H1 (cell line): ENCODE measurements at regions not wholly inside any gene's neighbourhood (a gene's known extent, or its start where the extent isn't known, plus 50 kb on each side); places are given as distances from the start of the nearest gene placed in this dataset.

ENCODE experiments used
- CTCF ChIA-PET: fragments of 300-600 bp; sonication (Branson Sonifier 250); formaldehyde crosslinking; loops from one replicate; lab custom pipeline; 2021; ENCODE audit not compliant: partially characterized antibody; lab: Charles Lee
- POLR2A ChIA-PET: fragments of 300-600 bp; sonication (Branson Sonifier 250); formaldehyde crosslinking; loops from one replicate; lab custom pipeline; 2021; ENCODE audit warnings: inconsistent platforms; ENCODE audit not compliant: partially characterized antibody; lab: Charles Lee
- DNase-seq, 2 experiments: peaks; one replicate each; pipeline versions ENCODE4 v3.0.0 to v3.0.0-alpha.2; 2010 to 2022; ENCODE audit warnings: low spot score in 2 of 2, low read depth in 1 of 2, mixed read lengths in 1 of 2
- FAIRE-seq: peaks from 2 replicates; lab custom pipeline; 2011; peaks lifted over from hg19 to GRCh38; lab: Jason Lieb, UNC
- H2AFZ ChIP-seq: 2 replicates; pipeline ENCODE4 v1.8.1; 2012; ENCODE audit warnings: low read length, inconsistent platforms
- H2AK5ac ChIP-seq: 2 replicates; pipeline ENCODE4 v1.6.1; 2013; ENCODE audit warnings: low read depth, low read length
- H2BK120ac ChIP-seq: replicated peaks from 2 replicates; pipeline ENCODE3; 2013; ENCODE audit warnings: low read depth, low read length, inconsistent platforms
- H2BK12ac ChIP-seq: 2 replicates; pipeline ENCODE4 v1.6.1; 2013; ENCODE audit warnings: low read depth, low read length
- H2BK15ac ChIP-seq: 2 replicates; pipeline ENCODE4 v1.6.1; 2013; ENCODE audit warnings: low read length
- H2BK20ac ChIP-seq: 2 replicates; pipeline ENCODE4 v1.6.1; 2013; ENCODE audit warnings: low read length
- H2BK5ac ChIP-seq: 2 replicates; pipeline ENCODE4 v1.6.1; 2013; ENCODE audit warnings: low read depth, low read length
- H3K14ac ChIP-seq: 2 replicates; pipeline ENCODE4 v1.6.1; 2013; ENCODE audit warnings: inconsistent platforms; ENCODE audit not compliant: insufficient read length
- H3K18ac ChIP-seq: 2 replicates; pipeline ENCODE4 v1.6.1; 2013; ENCODE audit warnings: low read length; ENCODE audit errors: extremely low read depth
- H3K23ac ChIP-seq: 2 replicates; pipeline ENCODE4 v1.6.1; 2013; ENCODE audit warnings: inconsistent platforms; ENCODE audit not compliant: insufficient read length
- H3K23me2 ChIP-seq: 2 replicates; pipeline ENCODE4 v1.6.1; 2013; ENCODE audit warnings: low read depth, low read length
- H3K27ac ChIP-seq: 2 replicates; pipeline ENCODE4 v1.6.1; 2011; ENCODE audit warnings: low read depth, low read length, inconsistent platforms
- H3K27me3 ChIP-seq, 4 experiments: replicated peaks in 1 of 4; 1 replicate in 1 of 4; 2 replicates in 3 of 4; pipeline versions ENCODE4 v1.6.1 to v1.8.1; 2011 to 2013; ENCODE audit warnings: low read length in 3 of 4, mild to moderate bottlenecking in 3 of 4, inconsistent platforms in 2 of 4, mixed read lengths in 2 of 4, moderate library complexity in 1 of 4; ENCODE audit not compliant: control insufficient read depth in 3 of 4, insufficient read depth in 3 of 4; ENCODE audit errors: extremely low read depth in 1 of 4
- H3K36me3 ChIP-seq, 4 experiments: 2 replicates each; pipeline versions ENCODE4 v1.6.1 to v1.8.1; 2011 to 2013; ENCODE audit warnings: mild to moderate bottlenecking in 4 of 4, low read length in 3 of 4, moderate library complexity in 2 of 4, control low read depth in 1 of 4, inconsistent platforms in 1 of 4; ENCODE audit not compliant: insufficient read depth in 4 of 4, control insufficient read depth in 2 of 4
- H3K4ac ChIP-seq: replicated peaks from 2 replicates; pipeline ENCODE3; 2013; ENCODE audit warnings: low read length, low read depth, mixed read lengths, inconsistent platforms; ENCODE audit not compliant: insufficient read length
- H3K4me1 ChIP-seq, 4 experiments: replicated peaks in 1 of 4; 1 replicate in 1 of 4; 2 replicates in 3 of 4; pipeline versions ENCODE4 v1.6.1 to v1.8.1; 2011 to 2013; ENCODE audit warnings: low read length in 3 of 4, inconsistent platforms in 2 of 4, mixed read lengths in 1 of 4; ENCODE audit not compliant: insufficient read depth in 4 of 4, control insufficient read depth in 3 of 4
- H3K4me2 ChIP-seq, 2 experiments: 2 replicates each; pipeline versions ENCODE4 v1.6.1 to v1.8.1; 2011 to 2013; ENCODE audit warnings: low read depth in 2 of 2, low read length in 2 of 2, control low read depth in 1 of 2, inconsistent platforms in 1 of 2, mild to moderate bottlenecking in 1 of 2; ENCODE audit not compliant: insufficient read depth in 1 of 2
- H3K4me3 ChIP-seq, 4 experiments: fragments of 200-600, 300-600 bp in 1 of 4; sonication (generic), shearing (Covaris generic), sonication (Bioruptor Twin) in 1 of 4; 2 replicates each; pipeline versions ENCODE4 v1.5.1 to v1.8.1; 2011 to 2016; ENCODE audit warnings: low read length in 4 of 4, low read depth in 3 of 4, control low read depth in 2 of 4, inconsistent platforms in 2 of 4, mild to moderate bottlenecking in 2 of 4, mixed read lengths in 1 of 4, moderate library complexity in 1 of 4; ENCODE audit not compliant: insufficient read depth in 2 of 4; ENCODE audit errors: extremely low read depth in 1 of 4
- H3K56ac ChIP-seq: replicated peaks from 2 replicates; pipeline ENCODE3; 2013; ENCODE audit warnings: low read depth, mild to moderate bottlenecking, mixed read lengths, low read length, inconsistent platforms; ENCODE audit not compliant: insufficient read length
- H3K79me1 ChIP-seq: 2 replicates; pipeline ENCODE4 v1.6.1; 2013; ENCODE audit warnings: low read depth, low read length, control low read depth
- H3K79me2 ChIP-seq, 2 experiments: 2 replicates each; pipeline versions ENCODE4 v1.6.1 to v1.8.1; 2012 to 2013; ENCODE audit warnings: low read length in 2 of 2, mild to moderate bottlenecking in 2 of 2, inconsistent platforms in 1 of 2; ENCODE audit not compliant: insufficient read depth in 2 of 2, control insufficient read depth in 1 of 2
- H3K9ac ChIP-seq, 4 experiments: replicated peaks in 1 of 4; 1 replicate in 1 of 4; 2 replicates in 3 of 4; pipeline versions ENCODE4 v1.6.1 to v1.8.1; 2011 to 2013; ENCODE audit warnings: low read depth in 3 of 4, low read length in 3 of 4, control low read depth in 2 of 4, mild to moderate bottlenecking in 2 of 4, moderate library complexity in 2 of 4, inconsistent platforms in 1 of 4; ENCODE audit errors: extremely low read depth in 1 of 4
- H3K9me3 ChIP-seq, 2 experiments: 2 replicates each; pipeline versions ENCODE4 v1.6.1 to v1.8.1; 2012 to 2013; ENCODE audit warnings: mild to moderate bottlenecking in 2 of 2, moderate library complexity in 2 of 2, control low read depth in 1 of 2, inconsistent platforms in 1 of 2, low read depth in 1 of 2, low read length in 1 of 2, mixed read lengths in 1 of 2; ENCODE audit not compliant: insufficient read depth in 2 of 2
- H4K20me1 ChIP-seq, 2 experiments: replicated peaks in 1 of 2; 2 replicates each; pipeline versions ENCODE3 to v1.8.1; 2011 to 2013; ENCODE audit warnings: inconsistent platforms in 2 of 2, low read length in 2 of 2, mild to moderate bottlenecking in 1 of 2; ENCODE audit not compliant: insufficient read depth in 2 of 2, control insufficient read depth in 1 of 2
- H4K5ac ChIP-seq: 2 replicates; pipeline ENCODE4 v1.6.1; 2013; ENCODE audit warnings: low read length, low read depth, mixed read lengths, inconsistent platforms; ENCODE audit not compliant: insufficient read length
- H4K8ac ChIP-seq: 2 replicates; pipeline ENCODE4 v1.8.0; 2013; ENCODE audit warnings: mild to moderate bottlenecking, moderate library complexity, low read length, inconsistent platforms; ENCODE audit not compliant: insufficient read depth; ENCODE audit errors: extremely low read depth
- H4K91ac ChIP-seq: replicated peaks from 2 replicates; pipeline ENCODE3; 2013; ENCODE audit warnings: low read length, mixed read lengths, inconsistent platforms; ENCODE audit not compliant: insufficient read length
- CHD2 ChIP-seq: IDR thresholded peaks from 2 replicates; pipeline ENCODE4 v1.6.1; 2012; ENCODE audit warnings: low read length, improper control_type of control experiment
- CTBP2 ChIP-seq: IDR thresholded peaks from 2 replicates; pipeline ENCODE4 v1.7.0; 2011; ENCODE audit warnings: borderline replicate concordance, mild to moderate bottlenecking, moderate library complexity, mixed read lengths, low read length; ENCODE audit not compliant: insufficient read depth, insufficient read length
- E2F6 ChIP-seq: IDR thresholded peaks from 2 replicates; pipeline ENCODE4 v1.6.1; 2012; ENCODE audit warnings: inconsistent platforms
- GABPA ChIP-seq: IDR thresholded peaks from 2 replicates; pipeline ENCODE4 v1.6.1; 2011; ENCODE audit warnings: mild to moderate bottlenecking, low read length, moderate library complexity, borderline replicate concordance; ENCODE audit not compliant: insufficient read depth
- GTF2F1 ChIP-seq: IDR thresholded peaks from 2 replicates; pipeline ENCODE4 v1.6.1; 2012; ENCODE audit warnings: low read depth, low read length, improper control_type of control experiment, borderline replicate concordance
- NANOG ChIP-seq: IDR thresholded peaks from 2 replicates; pipeline ENCODE4 v1.6.1; 2011; ENCODE audit warnings: low read length, low read depth, mild to moderate bottlenecking, inconsistent platforms; ENCODE audit not compliant: insufficient read depth, poor library complexity, severe bottlenecking
- RFX5 ChIP-seq: IDR thresholded peaks from 2 replicates; pipeline ENCODE4 v1.6.1; 2011; ENCODE audit warnings: low read depth, low read length, improper control_type of control experiment, borderline replicate concordance
- RNF2 ChIP-seq: fragments of 200-900, 300-1000 bp; sonication (generic); IDR thresholded peaks from 2 replicates; pipeline ENCODE4 v1.7.1; 2016; ENCODE audit warnings: borderline replicate concordance, low read depth, mild to moderate bottlenecking, antibody characterized with exemption, low read length; ENCODE audit not compliant: poor library complexity, severe bottlenecking; ENCODE audit errors: missing control alignments
- SIN3A ChIP-seq, 2 experiments: IDR thresholded peaks in 1 of 2; conservative IDR thresholded peaks in 1 of 2; 2 replicates each; pipeline ENCODE4 v1.6.1; 2011 to 2012; ENCODE audit warnings: low read length in 2 of 2, improper control_type of control experiment in 1 of 2, low read depth in 1 of 2, mild to moderate bottlenecking in 1 of 2
- SP2 ChIP-seq: IDR thresholded peaks from 2 replicates; pipeline ENCODE4 v1.6.1; 2012; ENCODE audit warnings: mild to moderate bottlenecking, low read length, inconsistent platforms
- TAF7 ChIP-seq: optimal IDR thresholded peaks from 2 replicates; pipeline ENCODE3; 2011; ENCODE audit warnings: low read depth, mild to moderate bottlenecking, inconsistent platforms, low read length, moderate library complexity, borderline replicate concordance
- WGBS, 2 experiments: shearing (Covaris generic) in 1 of 2; methylation state at CpG; one replicate each; pipeline versions ENCODE4 v1.1.6 to v1.1.7; 2013 to 2015; ENCODE audit warnings: low lambda C conversion rate in 2 of 2, mixed read lengths in 2 of 2, inconsistent platforms in 1 of 2, low coverage in 1 of 2, missing lambda C conversion rate in 1 of 2; ENCODE audit not compliant: insufficient replicate concordance in 2 of 2, insufficient coverage in 1 of 2, insufficient read length in 1 of 2; ENCODE audit errors: extremely low coverage in 1 of 2, missing lambda C conversion rate in 1 of 2; 5-methylcytosine and 5-hydroxymethylcytosine counted together

GRCh38 chr5:36421256-36421655 is 119.6 kb upstream of the RANBP3L start:
- no peaks in the 10 kb centered on the region for H3K79me1 ChIP-seq
- H2AFZ ChIP-seq = no peak overlapping the region
- no peak overlapping the region for H3K14ac ChIP-seq
- ChIA-PET CTCF (interaction anchor here (1.1 to 14.0 kb wide), 3 partner anchors 38 to 272 kb away, joined by 6 to 246 read pairs (median 6); no protein-coding TSS in a partner anchor), POLR2A (no interaction called here)
- H3K23ac ChIP-seq = no peak overlapping the region
- no peak overlapping the region for H3K4me3 ChIP-seq
- H2BK120ac ChIP-seq = no peak overlapping the region
- no peak overlapping the region for H3K4me2 ChIP-seq
- H3K18ac ChIP-seq = no peak overlapping the region
- peaks cover 4 to 17% (median 8%) of the 10 kb centered on the region in 4 experiments; a peak in 5 of 7 replicates for H3K4me1 ChIP-seq
- H3K9ac ChIP-seq = no peak overlapping the region
- WGBS, 2 experiments = 93% methylated on average over 1 of the region's 1 CpG; no CpG with 5 or more reads in 1 of the 2 experiments
- H2BK5ac ChIP-seq = no peak overlapping the region
- no peak overlapping the region for H2BK15ac ChIP-seq
- H2AK5ac ChIP-seq = no peak overlapping the region
- no peak overlapping the region for H2BK12ac ChIP-seq
- peaks cover 0 to 2% of the 10 kb centered on the region in 2 experiments for H4K20me1 ChIP-seq
- no peaks in the 10 kb centered on the region for H3K36me3 ChIP-seq
- H3K56ac ChIP-seq = no peak overlapping the region
- H4K8ac ChIP-seq = no peak overlapping the region
- no peak for FAIRE-seq
- H4K91ac ChIP-seq = no peak overlapping the region
- H3K4ac ChIP-seq = no peak overlapping the region
- no peaks in the 10 kb centered on the region for H3K23me2 ChIP-seq
- no peaks in the 10 kb centered on the region for H3K79me2 ChIP-seq
- no peak overlapping the region for H4K5ac ChIP-seq
- H2BK20ac ChIP-seq = no peak overlapping the region
- no peak overlapping the region for H3K27ac ChIP-seq
- H3K9me3 ChIP-seq = no peaks in the 10 kb centered on the region
- no peak for DNase-seq
- peaks cover 3 to 27% (median 15%) of the 10 kb centered on the region in 4 experiments; a peak in 5 of 7 replicates for H3K27me3 ChIP-seq
- TF ChIP-seq RNF2 (no peak), GABPA (no peak), E2F6 (no peak), NANOG (no peak), RFX5 (no peak), CTBP2 (no peak), TAF7 (no peak), GTF2F1 (no peak), SP2 (no peak), CHD2 (no peak), SIN3A (conservative IDR thresholded peaks at IDR 0.05 in 1 of 2, IDR thresholded peaks at IDR 0.05 in 1 of 2; ENCODE audit: low read depth in 1 of 2, low read length in 2 of 2) (no peak)
